H1 (cell line): ENCODE measurements at regions not wholly inside any gene's neighbourhood (a gene's known extent, or its start where the extent isn't known, plus 50 kb on each side); places are given as distances from the start of the nearest gene placed in this dataset.

Source experiments
- ASH2L ChIP-seq: fragments of 200-600, 300-600 bp; sonication (generic); IDR thresholded peaks from one replicate; pipeline ENCODE4 v1.7.1; 2017; ENCODE audit warnings: low read length
- CHD7 ChIP-seq: fragments of 300-600 bp; sonication (generic); IDR thresholded peaks from 2 replicates; pipeline ENCODE4 v1.7.1; 2012; ENCODE audit warnings: low read length, moderate library complexity, mild to moderate bottlenecking, inconsistent platforms; ENCODE audit not compliant: insufficient replicate concordance
- HDAC2 ChIP-seq, 2 experiments: fragments of 300-600 bp in 1 of 2; sonication (generic) in 1 of 2; IDR thresholded peaks; 2 replicates each; pipeline ENCODE4 v1.6.1; 2011 to 2012; ENCODE audit warnings: low read depth in 2 of 2, low read length in 2 of 2, mild to moderate bottlenecking in 2 of 2, moderate library complexity in 2 of 2, borderline replicate concordance in 1 of 2, inconsistent platforms in 1 of 2
- JUND ChIP-seq: IDR thresholded peaks from 2 replicates; pipeline ENCODE4 v1.6.1; 2011; ENCODE audit warnings: mild to moderate bottlenecking, improper control_type of control experiment, low read length
- MAFK ChIP-seq: IDR thresholded peaks from 2 replicates; pipeline ENCODE4 v1.6.1; 2012; ENCODE audit warnings: low read depth, mild to moderate bottlenecking, improper control_type of control experiment, low read length
- PHF8 ChIP-seq: fragments of 200-600 bp; sonication (generic); conservative IDR thresholded peaks from 2 replicates; pipeline ENCODE4 v1.7.1; 2012; ENCODE audit warnings: low read depth, mild to moderate bottlenecking, inconsistent platforms, low read length, moderate library complexity
- SUZ12 ChIP-seq: fragments of 200-600 bp; sonication (generic); IDR thresholded peaks from 2 replicates; pipeline ENCODE4 v1.6.1; 2012; ENCODE audit warnings: mild to moderate bottlenecking, inconsistent platforms, low read length, moderate library complexity, mixed read lengths
- TAF1 ChIP-seq: IDR thresholded peaks from 2 replicates; pipeline ENCODE4 v1.6.1; 2011; ENCODE audit warnings: mild to moderate bottlenecking, low read depth, low read length

- TF ChIP-seq ASH2L (no peak), MAFK (no peak), TAF1 (no peak), SUZ12 (no peak), PHF8 (no peak), CHD7 (no peak), HDAC2 (IDR thresholded peaks at IDR 0.05; ENCODE audit: borderline replicate concordance in 1 of 2, low read depth in 2 of 2, low read length in 2 of 2) (no peak), JUND (no peak)
Measured at GRCh38 chr6:71471718-71472117, 183.1 kb downstream of the OGFRL1 start (continued).
